IMR-90 (cell line): ENCODE measurements at regions not wholly inside any gene's neighbourhood (a gene's known extent, or its start where the extent isn't known, plus 50 kb on each side); places are given as distances from the start of the nearest gene placed in this dataset.

Experiments used
- ATAC-seq: fragments of 200-7000 bp; cut with Tn5 transposase; 2 replicates; pipeline ENCODE4 v1.9.1; 2020; ENCODE audit warnings: low read depth, mild to moderate bottlenecking, moderate library complexity
- BruUV-seq: library from RNA; stranded (reverse); fragments of 400-500 nt; replicated peaks from 2 replicates; lab custom pipeline; 2021; lab: Mats Ljungman, UMichigan
- CTCF ChIA-PET: fragments of 300-600 bp; formaldehyde crosslinking; extraction: SDS; loops from one replicate; lab custom pipeline; 2021; ENCODE audit warnings: antibody characterized with exemption; lab: Yijun Ruan, JAX
- POLR2A ChIA-PET: fragments of 300-600 bp; sonication (Branson Sonifier 250); formaldehyde crosslinking; loops from one replicate; lab custom pipeline; 2022; ENCODE audit warnings: antibody characterized with exemption; ENCODE audit not compliant: unreplicated experiment; lab: Charles Lee
- DNase-seq: peaks from one replicate; pipeline ENCODE4 v3.0.0; 2013
- H2AFZ ChIP-seq: replicated peaks from 2 replicates; pipeline ENCODE3; 2013; ENCODE audit warnings: low read length, mild to moderate bottlenecking; ENCODE audit not compliant: poor library complexity
- H2AK5ac ChIP-seq: 2 replicates; pipeline ENCODE4 v1.6.1; 2013; ENCODE audit warnings: low read depth, low read length, inconsistent platforms
- H2AK9ac ChIP-seq: replicated peaks from 2 replicates; pipeline ENCODE3; 2013; ENCODE audit warnings: mild to moderate bottlenecking, low read depth, low read length, moderate library complexity; ENCODE audit not compliant: poor library complexity
- H2BK120ac ChIP-seq: 2 replicates; pipeline ENCODE4 v1.6.1; 2013; ENCODE audit warnings: low read depth, low read length, inconsistent platforms
- H2BK15ac ChIP-seq: 3 replicates; pipeline ENCODE4 v1.6.1; 2013; ENCODE audit warnings: low read depth, low read length, inconsistent platforms
- H2BK20ac ChIP-seq: 2 replicates; pipeline ENCODE4 v1.6.1; 2013; ENCODE audit warnings: low read depth, mild to moderate bottlenecking, inconsistent platforms, low read length, moderate library complexity
- H2BK5ac ChIP-seq: 2 replicates; pipeline ENCODE4 v1.6.1; 2013; ENCODE audit warnings: mild to moderate bottlenecking, low read depth, low read length, inconsistent platforms; ENCODE audit not compliant: poor library complexity, severe bottlenecking
- H3K14ac ChIP-seq: replicated peaks from 2 replicates; pipeline ENCODE4 v1.6.1; 2013; ENCODE audit warnings: low read depth, low read length, inconsistent platforms
- H3K18ac ChIP-seq: 2 replicates; pipeline ENCODE4 v1.6.1; 2013; ENCODE audit warnings: low read depth, low read length, control low read depth
- H3K23ac ChIP-seq: 2 replicates; pipeline ENCODE4 v1.6.1; 2013; ENCODE audit warnings: low read depth, low read length, inconsistent platforms
- H3K27ac ChIP-seq: 2 replicates; pipeline ENCODE4 v1.5.1; 2013; ENCODE audit warnings: mild to moderate bottlenecking, control low read depth, low read length; ENCODE audit not compliant: insufficient read depth
- H3K27me3 ChIP-seq: 2 replicates; pipeline ENCODE4 v1.6.1; 2013; ENCODE audit warnings: low read length; ENCODE audit not compliant: control insufficient read depth, insufficient read depth
- H3K36me3 ChIP-seq: 2 replicates; pipeline ENCODE4 v1.6.1; 2013; ENCODE audit warnings: low read length, mixed read lengths; ENCODE audit not compliant: control insufficient read depth, insufficient read depth
- H3K4ac ChIP-seq: 2 replicates; pipeline ENCODE4 v1.6.1; 2013; ENCODE audit warnings: low read depth, low read length, inconsistent platforms
- H3K4me1 ChIP-seq: 2 replicates; pipeline ENCODE4 v1.6.1; 2013; ENCODE audit warnings: low read length, mixed read lengths; ENCODE audit not compliant: control insufficient read depth, insufficient read depth
- H3K4me2 ChIP-seq: 2 replicates; pipeline ENCODE4 v1.6.1; 2013; ENCODE audit warnings: low read depth, mild to moderate bottlenecking, control low read depth, low read length, moderate library complexity
- H3K4me3 ChIP-seq: 2 replicates; pipeline ENCODE4 v1.5.1; 2013; ENCODE audit warnings: low read depth, mild to moderate bottlenecking, control low read depth, low read length, moderate library complexity; ENCODE audit not compliant: insufficient read depth
- H3K56ac ChIP-seq: 2 replicates; pipeline ENCODE4 v1.6.1; 2013; ENCODE audit warnings: low read length, inconsistent platforms; ENCODE audit not compliant: insufficient read depth; ENCODE audit errors: extremely low read depth
- H3K79me1 ChIP-seq, 2 experiments: 2 replicates each; pipeline ENCODE4 v1.6.1; 2013; ENCODE audit warnings: low read length in 2 of 2, inconsistent platforms in 1 of 2, low read depth in 1 of 2
- H3K9ac ChIP-seq: 2 replicates; pipeline ENCODE4 v1.6.1; 2013; ENCODE audit warnings: low read depth, low read length, control low read depth
- H3K9me1 ChIP-seq: 2 replicates; pipeline ENCODE4 v1.6.1; 2013; ENCODE audit warnings: low read length, inconsistent platforms; ENCODE audit not compliant: insufficient read depth
- H3K9me3 ChIP-seq: 2 replicates; pipeline ENCODE4 v1.6.1; 2013; ENCODE audit warnings: low read length; ENCODE audit not compliant: control insufficient read depth, insufficient read depth
- H4K20me1 ChIP-seq: 2 replicates; pipeline ENCODE4 v1.6.1; 2013; ENCODE audit warnings: low read length, inconsistent platforms; ENCODE audit not compliant: insufficient read depth
- H4K5ac ChIP-seq: 2 replicates; pipeline ENCODE4 v1.6.1; 2013; ENCODE audit warnings: mild to moderate bottlenecking, low read depth, low read length, control low read depth
- H4K8ac ChIP-seq, 2 experiments: 2 replicates each; pipeline ENCODE4 v1.6.1; 2013; ENCODE audit warnings: low read depth in 2 of 2, low read length in 2 of 2, control low read depth in 1 of 2, inconsistent platforms in 1 of 2
- H4K91ac ChIP-seq: 2 replicates; pipeline ENCODE4 v1.6.1; 2013; ENCODE audit warnings: low read depth, low read length, inconsistent platforms; ENCODE audit not compliant: insufficient read depth
- BHLHE40 ChIP-seq: fragments of 150-350 bp; IDR thresholded peaks from 2 replicates; pipeline ENCODE4 v1.6.1; 2016; ENCODE audit warnings: mild to moderate bottlenecking, low read depth, low read length
- CEBPB ChIP-seq: IDR thresholded peaks from 2 replicates; pipeline ENCODE4 v1.6.1; 2012; ENCODE audit warnings: low read depth, low read length, improper control_type of control experiment
- CHD1 ChIP-seq: IDR thresholded peaks from 2 replicates; pipeline ENCODE4 v1.6.1; 2012; ENCODE audit warnings: low read depth, low read length, improper control_type of control experiment
- CTCF ChIP-seq: conservative IDR thresholded peaks from 2 replicates; pipeline ENCODE4 v1.5.1; 2012; ENCODE audit warnings: mild to moderate bottlenecking, low read depth, low read length, improper control_type of control experiment
- ELK1 ChIP-seq: fragments of 150-350 bp; IDR thresholded peaks from 2 replicates; pipeline ENCODE4 v1.6.1; 2016; ENCODE audit warnings: low read depth, mild to moderate bottlenecking, low read length, moderate library complexity, borderline replicate concordance
- FOS ChIP-seq: fragments of 150-350 bp; IDR thresholded peaks from 2 replicates; pipeline ENCODE4 v1.6.1; 2016; ENCODE audit warnings: low read depth, low read length
- MAFK ChIP-seq: IDR thresholded peaks from 2 replicates; pipeline ENCODE4 v1.6.1; 2012; ENCODE audit warnings: low read depth, low read length, improper control_type of control experiment
- MAZ ChIP-seq: IDR thresholded peaks from 2 replicates; pipeline ENCODE4 v1.6.1; 2012; ENCODE audit warnings: low read depth, mild to moderate bottlenecking, low read length, improper control_type of control experiment, moderate library complexity, borderline replicate concordance
- MXI1 ChIP-seq: IDR thresholded peaks from 2 replicates; pipeline ENCODE4 v1.6.1; 2012; ENCODE audit warnings: low read depth, mild to moderate bottlenecking, low read length, moderate library complexity, borderline replicate concordance
- NFE2L2 ChIP-seq: fragments of 150-350 bp; IDR thresholded peaks from 2 replicates; pipeline ENCODE4 v1.6.1; 2016; ENCODE audit warnings: low read depth, mild to moderate bottlenecking, low read length
- POLR2A ChIP-seq: IDR thresholded peaks from 2 replicates; pipeline ENCODE4 v1.6.1; 2012; ENCODE audit warnings: mild to moderate bottlenecking, low read depth, low read length
- RAD21 ChIP-seq: IDR thresholded peaks from 2 replicates; pipeline ENCODE4 v1.6.1; 2012; ENCODE audit warnings: low read length, improper control_type of control experiment
- RCOR1 ChIP-seq: IDR thresholded peaks from 2 replicates; pipeline ENCODE4 v1.6.1; 2012; ENCODE audit warnings: mild to moderate bottlenecking, low read length, improper control_type of control experiment; ENCODE audit not compliant: insufficient replicate concordance
- RFX5 ChIP-seq: IDR thresholded peaks from 2 replicates; pipeline ENCODE4 v1.8.0; 2012; ENCODE audit warnings: low read depth, mild to moderate bottlenecking, low read length, moderate library complexity
- SMC3 ChIP-seq: fragments of 150-350 bp; IDR thresholded peaks from 2 replicates; pipeline ENCODE4 v1.6.1; 2016; ENCODE audit warnings: low read depth, mild to moderate bottlenecking, antibody characterized with exemption, low read length, moderate library complexity
- USF2 ChIP-seq: fragments of 150-350 bp; IDR thresholded peaks from 2 replicates; pipeline ENCODE4 v1.6.1; 2017; ENCODE audit warnings: mild to moderate bottlenecking, antibody characterized with exemption, low read length, low read depth
- WGBS, 2 experiments: methylation state at CpG; one replicate each; pipeline versions ENCODE4 v1.1.5 to v1.1.7; 2013; ENCODE audit warnings: missing lambda C conversion rate in 2 of 2; ENCODE audit not compliant: insufficient read length in 1 of 2; ENCODE audit errors: extremely low coverage in 2 of 2; 5-methylcytosine and 5-hydroxymethylcytosine counted together
- dilution Hi-C: fragments of 300-500 bp; cut with HindIII; formaldehyde crosslinking; loops from one replicate; pipeline ENCODE4 v1.14.3; 2018; ENCODE audit warnings: low sequenced_read_pairs; ENCODE audit not compliant: unreplicated experiment
- in situ Hi-C: fragments of 300-500 bp; cut with MboI; formaldehyde crosslinking; loops from 3 replicates; pipeline ENCODE4 v1.14.3; 2019; ENCODE audit warnings: low sequenced_read_pairs, inconsistent platforms, mixed read lengths
- intact Hi-C: fragments of 100-400 bp; cut with micrococcal nuclease; formaldehyde crosslinking; loops from 2 replicates; pipeline ENCODE4 v1.10.0; 2022

DNA sequence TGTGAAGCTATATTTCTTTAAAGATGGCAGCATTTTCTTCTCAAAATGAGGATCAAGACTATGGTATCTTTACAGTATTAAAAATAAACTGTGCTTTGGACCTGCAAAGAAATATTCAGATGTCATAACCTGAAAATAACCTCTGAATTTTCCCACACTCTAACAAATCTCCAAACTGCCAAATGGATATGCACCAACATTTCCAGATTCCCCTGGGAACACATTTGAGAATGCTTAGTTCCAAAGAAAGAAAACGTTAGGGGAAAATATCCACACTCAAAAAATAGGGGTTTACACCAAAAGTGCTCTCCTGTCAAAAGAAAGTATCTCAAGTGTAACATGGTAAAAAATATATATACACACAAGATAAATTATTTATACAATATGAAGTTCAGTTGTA lies 69.1 kb upstream of the ARHGAP29 start:
- H3K27me3 ChIP-seq = peaks cover 4% of the 10 kb centered on the region; the same call in 1 of the 2 replicates
- no peak overlapping the region for H3K56ac ChIP-seq
- no peak overlapping the region for H3K4ac ChIP-seq
- 0 out of 2 replicates have a peak, but pooled peaks cover 9% of the 10 kb centered on the region for H3K9me1 ChIP-seq
- dilution Hi-C loops (no loop called here), in situ Hi-C loops (no loop called here), intact Hi-C loops (no loop called here)
- no peaks in the 10 kb centered on the region for H3K9me3 ChIP-seq
- H2BK5ac ChIP-seq = no peak overlapping the region
- DNase-seq = no peak
- no peak overlapping the region for H2BK20ac ChIP-seq
- H2BK120ac ChIP-seq = no peak overlapping the region
- no peak overlapping the region for H4K5ac ChIP-seq
- no peak overlapping the region for H2BK15ac ChIP-seq
- TF ChIP-seq BHLHE40 (no peak), MAFK (no peak), MXI1 (no peak), MAZ (no peak), RAD21 (no peak), NFE2L2 (no peak), USF2 (no peak), FOS (no peak), POLR2A (no peak), RFX5 (no peak), CHD1 (no peak), SMC3 (no peak), ELK1 (no peak), CTCF (no peak), RCOR1 (no peak), CEBPB (no peak)
- H3K23ac ChIP-seq = no peak overlapping the region
- no peak overlapping the region for H3K14ac ChIP-seq
- no peaks in the 10 kb centered on the region for H3K36me3 ChIP-seq
- CTCF ChIA-PET = interaction anchor here (0.6 kb wide), 1 partner anchor 29 kb away, joined by 3 read pairs; no protein-coding TSS in a partner anchor
- no peak overlapping the region for H3K9ac ChIP-seq
- no peak overlapping the region for H3K4me3 ChIP-seq
- no peaks in the 10 kb centered on the region for H4K20me1 ChIP-seq
- POLR2A ChIA-PET = no interaction called here
- H2AK9ac ChIP-seq = no peak overlapping the region
- no TSS peak for BruUV-seq
- H3K27ac ChIP-seq = no peak overlapping the region
- no peak overlapping the region for H3K18ac ChIP-seq
- WGBS, 2 experiments = no CpG with 5 or more reads among the region's 1 CpG
- no peak overlapping the region for H3K4me2 ChIP-seq
- no peak overlapping the region for H4K8ac ChIP-seq
- no peak for ATAC-seq
- H3K4me1 ChIP-seq = peaks cover 1% of the 10 kb centered on the region; the same call in 1 of the 2 replicates
- no peak overlapping the region for H2AK5ac ChIP-seq
- no peaks in the 10 kb centered on the region for H3K79me1 ChIP-seq
- H4K91ac ChIP-seq = no peak overlapping the region
- H2AFZ ChIP-seq = no peak overlapping the region
